HG03442 (cell line): ENCODE measurements at regions not wholly inside any gene's neighbourhood (a gene's known extent, or its start where the extent isn't known, plus 50 kb on each side); places are given as distances from the start of the nearest gene placed in this dataset.

Source experiments
- ATAC-seq: cut with Tn5 transposase; IDR thresholded peaks from one replicate; pipeline ENCODE4 v1.9.1; 2021; ENCODE audit warnings: mild to moderate bottlenecking, moderate library complexity; ENCODE audit not compliant: unreplicated experiment

DNA sequence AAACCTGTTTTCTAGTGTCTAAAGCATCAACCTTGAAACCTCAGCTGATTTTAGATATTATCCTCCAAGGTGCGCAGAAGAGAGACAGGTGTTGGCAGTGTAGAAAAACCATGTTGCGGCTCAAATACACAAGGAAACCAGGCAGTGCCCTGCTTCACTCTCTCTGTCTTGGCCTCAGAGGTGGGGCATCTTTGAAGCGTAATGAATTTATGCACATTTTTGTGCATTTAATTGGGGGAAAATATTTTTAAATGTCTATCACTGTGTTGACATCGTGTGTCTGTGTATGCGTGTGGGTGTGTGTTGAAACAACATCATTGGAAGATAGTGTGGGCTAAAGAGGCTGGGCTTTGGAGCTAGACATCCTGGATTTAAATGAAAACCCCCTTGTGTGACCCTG lies 334.0 kb upstream of the CHD6 start:
- no peak for ATAC-seq

DNA sequence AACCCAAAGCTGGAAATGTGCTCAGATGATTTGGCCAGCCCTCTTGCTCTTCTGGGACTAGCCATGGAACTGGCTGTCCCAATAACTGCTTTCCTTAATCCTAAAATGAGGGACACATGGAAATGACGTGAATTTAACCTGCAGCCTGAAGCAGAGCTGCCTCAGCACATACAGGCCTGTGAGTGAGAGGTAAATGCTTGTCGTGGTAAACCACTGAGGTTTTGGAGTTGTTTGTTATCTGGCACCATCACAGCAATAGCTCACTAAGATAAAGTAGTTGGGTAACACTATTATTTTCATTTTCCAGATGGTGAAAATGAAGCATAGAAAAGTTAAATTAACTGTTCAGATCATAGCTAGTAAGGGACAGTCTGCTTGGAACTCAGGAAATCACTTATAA lies 333.4 kb upstream of the CHD6 start:
- ATAC-seq: no peak

DNA sequence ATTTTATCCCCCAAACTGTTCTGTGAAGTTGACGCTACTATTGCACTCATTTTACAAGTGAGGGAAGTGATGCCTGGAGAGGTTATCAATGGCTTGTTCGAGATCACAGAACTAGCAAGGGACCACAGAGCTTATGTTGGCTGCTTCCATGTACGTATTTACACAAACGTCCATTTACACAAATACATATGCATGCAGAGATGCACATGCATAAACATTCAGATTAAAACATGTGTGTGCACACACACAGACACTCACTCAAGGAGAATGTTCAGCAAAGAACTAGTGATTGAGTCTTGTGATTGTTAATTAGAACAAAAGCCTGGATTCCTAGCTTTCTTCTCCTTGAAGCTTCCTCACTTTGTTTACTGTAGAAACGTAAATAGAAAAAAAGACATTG lies 321.5 kb upstream of the CHD6 start:
- no peak for ATAC-seq

DNA sequence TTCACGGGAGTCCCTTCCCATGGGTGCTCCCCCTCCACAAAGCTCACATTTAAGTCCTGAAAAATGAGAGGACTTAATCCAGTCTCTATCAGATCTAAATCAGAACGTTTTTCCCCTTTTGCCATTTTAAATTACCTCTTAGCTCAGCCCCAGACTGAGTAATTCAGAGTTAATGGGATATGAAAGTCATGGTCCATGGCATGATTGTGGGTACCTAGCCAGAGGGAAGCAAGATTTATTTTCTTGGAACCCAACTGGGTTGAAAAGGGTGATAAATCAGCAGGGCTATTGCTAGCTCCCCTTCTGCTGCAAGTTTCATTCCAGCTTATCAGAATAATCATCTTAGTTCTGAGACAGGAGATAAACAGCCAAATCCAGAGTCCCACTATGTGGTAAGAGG lies 320.2 kb upstream of the CHD6 start:
- ATAC-seq: no peak

DNA sequence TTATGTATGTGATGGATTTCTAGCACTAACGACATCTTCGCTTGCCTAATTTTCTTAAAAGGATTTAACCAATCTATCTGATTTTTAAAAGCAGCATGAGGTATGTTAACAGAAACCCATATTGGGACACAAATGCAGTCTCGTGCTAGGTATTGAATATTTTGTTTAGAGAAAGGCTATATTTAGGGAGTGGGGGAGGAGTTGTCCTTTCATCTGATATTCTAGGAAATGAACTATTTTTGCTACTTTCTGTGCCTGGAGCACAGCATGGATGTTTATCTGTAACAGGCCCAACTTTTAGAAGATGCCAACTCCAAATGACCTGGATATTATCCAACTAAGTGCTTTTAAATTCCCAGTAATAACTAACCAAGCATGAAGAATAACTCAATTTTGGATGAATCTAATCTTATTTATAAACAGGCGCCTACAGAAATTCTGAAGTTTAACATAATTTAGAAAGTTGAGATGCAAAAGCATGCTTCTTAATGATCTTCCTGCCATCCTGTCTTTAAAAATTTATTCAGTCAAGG lies 317.1 kb upstream of the CHD6 start:
- ATAC-seq: no peak

DNA sequence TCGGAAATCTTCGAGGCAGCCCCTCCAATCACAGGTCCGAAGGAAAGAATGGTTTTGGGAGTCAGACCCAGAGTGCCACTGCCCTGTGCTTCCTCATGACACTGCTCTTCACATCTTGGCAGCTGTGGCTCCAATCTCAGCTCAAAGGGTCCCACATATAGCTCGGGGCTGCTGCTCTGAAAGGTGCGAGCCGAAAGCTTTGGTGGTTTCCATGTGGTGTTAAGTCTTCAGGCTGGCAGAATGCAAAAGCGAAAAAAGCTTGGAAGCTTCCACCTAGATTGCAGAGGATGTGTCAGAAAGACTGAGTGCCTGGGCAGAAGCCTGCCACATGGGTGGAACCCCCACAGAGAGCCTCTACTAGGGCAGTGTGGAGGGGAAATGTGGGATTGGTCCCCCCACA lies 314.3 kb upstream of the CHD6 start:
- no peak for ATAC-seq

DNA sequence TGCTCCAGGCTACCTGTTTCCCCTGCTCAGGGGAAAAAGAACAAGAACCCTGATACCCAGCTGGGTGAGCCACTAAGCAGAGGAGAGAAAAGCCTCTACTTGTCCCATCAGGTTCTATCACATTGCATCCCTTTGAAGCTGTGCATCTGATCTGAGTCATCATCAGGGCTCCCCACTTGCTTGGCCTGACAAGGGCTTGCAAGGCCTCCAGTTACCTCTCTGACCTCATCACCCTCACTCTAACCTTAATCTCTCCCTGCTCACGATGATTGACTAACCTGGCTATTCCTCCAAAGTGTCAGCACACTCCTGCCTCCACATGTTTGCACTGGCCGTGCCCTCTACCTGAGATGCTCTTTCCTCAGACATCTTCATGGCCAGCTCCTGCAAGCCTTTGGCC lies 309.5 kb upstream of the CHD6 start:
- no peak for ATAC-seq

DNA sequence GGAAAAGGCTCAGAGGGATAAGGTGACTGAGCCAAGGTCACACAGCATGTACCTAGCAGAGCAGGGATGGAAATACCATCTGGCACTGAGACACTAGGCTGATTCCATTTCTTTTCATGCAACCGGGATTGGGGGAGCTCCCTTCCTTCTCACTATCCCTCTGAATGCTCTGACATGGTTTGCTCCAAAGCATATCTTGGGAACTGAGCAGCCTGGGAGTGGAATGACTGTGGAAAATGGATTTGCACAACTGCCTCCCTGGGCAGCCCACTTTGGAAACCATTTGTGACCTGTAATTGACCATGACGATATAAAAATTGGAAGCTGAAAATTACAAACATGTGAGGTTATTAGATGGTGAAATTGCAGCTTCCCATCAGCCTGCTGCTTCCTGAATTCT lies 309.0 kb upstream of the CHD6 start:
- no peak for ATAC-seq

DNA sequence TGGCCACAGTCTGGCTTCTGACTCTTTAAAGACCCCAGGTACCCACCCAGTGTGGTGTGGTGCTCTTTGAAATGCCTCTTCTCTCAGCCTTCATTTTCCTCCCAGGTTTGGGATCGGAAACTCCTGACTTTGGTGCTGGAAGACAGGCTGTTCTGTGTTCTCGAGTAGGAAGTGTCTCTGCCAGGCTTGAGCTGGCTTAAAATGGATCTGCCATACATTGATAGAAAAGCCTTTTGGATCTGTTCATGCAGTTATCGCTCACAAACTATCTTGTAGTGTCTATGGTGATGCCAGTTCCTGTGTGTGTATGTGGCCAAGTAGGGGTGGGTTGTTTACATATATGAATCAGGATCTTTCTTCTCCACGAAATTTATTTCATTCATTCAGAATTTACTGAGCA lies 307.3 kb upstream of the CHD6 start:
- ATAC-seq: no peak

DNA sequence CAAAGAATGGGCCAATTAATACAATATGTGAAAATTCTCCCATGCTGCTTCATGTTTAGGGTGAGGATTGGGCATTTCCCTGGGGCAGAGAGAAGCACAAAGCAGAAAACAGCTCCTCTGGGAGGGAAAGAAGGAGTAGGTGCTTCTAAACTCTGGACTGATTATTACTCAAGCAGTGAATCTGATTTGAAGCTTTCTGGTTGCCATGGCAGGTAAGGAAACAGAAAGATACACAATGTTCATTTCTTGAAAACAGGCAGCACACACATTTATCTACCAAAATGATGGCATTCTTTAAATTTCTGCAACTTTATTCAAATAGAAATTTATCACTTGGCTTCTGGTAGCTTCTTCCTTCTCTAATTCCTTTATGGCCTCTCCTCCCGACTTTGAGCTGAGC lies 305.4 kb upstream of the CHD6 start:
- no peak for ATAC-seq

DNA sequence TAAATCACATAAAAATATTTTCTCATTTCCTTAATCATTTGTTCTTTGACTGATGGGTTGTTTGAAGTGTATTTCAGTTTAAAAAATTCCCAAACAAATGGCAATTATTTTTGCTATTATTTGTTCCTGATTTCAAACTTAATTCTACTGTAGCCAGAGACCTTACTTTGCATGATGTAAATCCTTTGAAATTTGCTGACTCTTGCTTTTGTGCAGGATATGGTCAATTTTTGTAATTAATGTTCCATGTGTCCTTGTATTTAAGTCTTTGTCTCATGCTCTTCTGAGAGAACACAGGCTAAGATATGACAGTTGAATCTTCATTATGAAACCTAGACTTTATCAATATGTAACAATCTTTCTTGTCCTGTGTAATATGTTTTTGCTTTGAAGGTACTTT lies 295.0 kb upstream of the CHD6 start:
- no peak for ATAC-seq

DNA sequence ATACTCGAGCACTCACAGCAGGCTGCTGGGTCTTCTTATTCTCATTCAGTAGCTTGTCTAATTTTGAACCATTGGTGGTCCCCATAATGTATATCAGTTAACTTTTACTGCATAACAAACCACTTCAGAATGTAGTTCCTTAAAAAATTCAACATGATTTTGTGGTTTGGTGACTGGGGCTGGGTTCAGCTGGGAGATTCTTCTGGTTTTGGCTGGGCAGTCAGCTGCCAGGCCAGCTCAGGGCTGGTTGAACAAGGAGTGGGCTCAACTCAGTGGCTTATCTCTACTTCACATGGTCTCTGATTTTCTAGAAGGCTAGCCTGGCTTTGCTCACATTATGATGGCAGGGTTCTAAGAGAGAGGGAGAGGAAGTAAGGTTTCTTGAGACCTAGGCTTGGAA lies 292.4 kb upstream of the CHD6 start:
- ATAC-seq: no peak

DNA sequence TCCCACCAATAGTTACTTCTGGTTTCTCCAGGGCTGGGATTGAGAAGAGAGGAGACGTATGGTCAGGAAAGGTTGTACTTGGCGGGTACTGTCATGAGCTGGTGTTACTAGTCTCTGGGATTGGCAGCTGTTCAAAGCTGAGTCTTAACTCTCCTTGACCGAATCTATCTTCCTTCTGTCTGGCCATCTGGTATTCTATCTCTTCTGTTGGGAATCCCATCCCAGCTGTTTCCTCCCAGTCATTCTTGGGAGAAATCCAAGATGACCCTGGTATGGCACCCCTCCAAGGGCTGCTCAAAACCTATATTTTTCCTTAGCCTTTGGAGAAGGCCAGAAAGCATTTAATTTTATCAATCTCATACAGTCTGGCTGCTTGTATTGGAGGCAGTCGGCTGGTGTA lies 287.0 kb upstream of the CHD6 start:
- ATAC-seq: no peak

DNA sequence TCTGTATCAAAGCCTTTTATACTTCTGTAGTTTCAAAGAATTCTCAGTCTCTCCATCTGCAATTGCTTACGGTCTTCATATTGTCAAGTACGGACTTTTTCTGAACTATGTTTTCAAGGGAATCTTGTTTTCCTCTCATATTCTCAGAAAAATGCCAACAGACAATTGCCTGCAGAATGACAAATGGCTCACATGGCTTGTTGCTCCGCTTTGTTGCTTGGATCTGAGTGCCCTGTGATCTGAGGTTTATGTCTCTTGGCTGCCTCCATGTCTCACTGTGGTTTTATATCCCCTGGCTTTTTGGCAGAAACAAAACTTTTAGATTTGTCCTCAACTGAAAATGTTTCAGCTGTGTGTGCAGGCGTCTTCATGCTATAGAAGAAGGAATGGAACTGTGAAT lies 285.4 kb upstream of the CHD6 start:
- no peak for ATAC-seq

DNA sequence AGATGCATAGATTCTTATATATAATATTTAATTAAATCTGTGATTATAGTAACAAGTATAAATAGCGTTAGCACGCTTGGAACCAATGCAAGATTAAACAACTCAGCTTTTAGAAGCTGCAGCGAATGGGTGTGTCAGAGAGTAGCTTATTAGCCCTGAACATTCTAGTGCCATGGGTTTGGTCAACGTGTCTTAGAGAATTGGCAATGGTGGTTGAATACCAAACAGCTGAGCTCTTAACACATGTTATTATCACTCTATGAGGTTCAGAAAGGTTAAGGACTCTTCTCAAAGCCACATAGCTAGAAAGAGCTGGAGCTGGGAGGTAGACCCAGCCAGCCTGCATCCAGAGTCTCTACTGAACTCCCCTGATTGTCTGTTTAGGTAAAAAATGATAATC lies 284.2 kb upstream of the CHD6 start:
- ATAC-seq: no peak

DNA sequence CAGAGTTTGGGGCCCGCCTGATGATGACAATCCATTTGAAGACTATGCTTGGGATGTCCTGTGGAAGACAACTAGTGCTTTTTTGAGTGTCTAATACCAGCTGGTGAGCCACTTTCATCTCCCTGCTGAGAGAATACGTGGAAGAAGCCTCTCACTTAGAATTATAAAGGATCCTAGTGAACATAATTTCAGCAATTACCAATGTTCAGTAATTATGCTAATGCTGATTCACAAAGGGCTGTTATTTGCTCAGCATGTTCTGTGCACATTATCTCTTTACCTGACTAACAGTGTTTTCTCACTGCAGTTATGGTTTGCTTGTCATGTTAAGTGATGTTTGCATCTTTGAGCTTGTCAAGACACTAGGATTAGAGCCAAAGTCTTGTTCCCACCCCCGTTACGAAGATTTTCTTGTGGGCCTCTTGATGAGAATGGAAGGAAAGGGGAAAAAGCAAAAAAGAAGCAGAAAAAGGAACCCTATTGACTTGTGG lies 282.1 kb upstream of the CHD6 start:
- no peak for ATAC-seq

DNA sequence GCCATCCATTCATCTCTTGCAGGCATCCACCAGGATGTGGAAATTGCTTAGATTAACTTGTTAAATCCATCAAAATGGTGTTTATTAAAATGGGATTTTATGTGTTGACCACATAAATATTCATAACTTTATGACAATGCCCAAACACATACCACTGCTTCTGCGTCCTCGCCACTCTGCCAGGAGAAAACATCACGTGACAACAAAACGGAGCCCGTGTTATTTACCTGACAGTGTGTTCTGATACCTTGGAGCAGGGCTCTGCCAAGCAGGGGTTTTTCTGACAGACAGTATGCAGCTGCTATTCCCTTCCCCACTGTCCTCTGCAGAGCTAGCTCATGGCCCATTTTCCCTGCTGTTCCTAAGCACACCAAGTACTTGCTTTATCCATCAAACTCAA lies 279.5 kb upstream of the CHD6 start:
- ATAC-seq: no peak

DNA sequence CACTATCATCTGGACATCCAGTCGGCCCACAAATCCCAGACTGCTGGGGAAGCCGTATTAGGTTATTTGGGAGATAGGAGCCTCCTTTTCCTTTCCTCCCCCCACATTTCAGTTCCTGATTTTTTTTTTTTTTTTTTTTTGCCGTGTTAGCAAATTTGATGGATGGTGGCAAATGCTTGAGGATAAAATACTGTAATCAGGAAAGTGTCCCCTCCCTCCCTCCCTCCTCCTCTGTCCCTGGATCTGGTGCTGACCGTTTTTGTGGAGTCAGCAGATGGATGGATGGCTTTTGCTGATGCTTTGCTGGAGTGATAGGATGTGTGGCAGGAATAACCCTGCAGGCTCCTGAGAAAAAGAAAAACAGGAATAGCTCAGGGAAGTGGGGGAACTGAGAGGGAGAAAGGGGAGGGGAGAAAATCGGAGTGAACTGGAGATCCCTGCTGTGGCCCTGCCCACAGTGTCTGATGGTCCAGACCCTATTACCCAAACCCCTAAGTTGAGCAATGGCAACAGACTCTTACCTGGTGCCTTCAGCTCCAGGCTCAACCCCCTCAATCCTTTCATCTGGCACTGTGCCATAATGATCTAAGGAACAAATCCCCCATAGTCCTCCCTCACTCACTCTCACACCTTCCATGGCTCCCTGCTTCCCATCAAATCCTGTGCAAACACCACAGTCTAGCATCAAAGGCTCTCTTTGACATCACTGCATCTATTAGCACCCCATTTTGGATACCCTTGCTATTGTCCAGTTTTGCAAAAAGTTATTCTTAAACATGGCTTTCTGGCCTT lies 277.3 kb upstream of the CHD6 start:
- no peak for ATAC-seq

DNA sequence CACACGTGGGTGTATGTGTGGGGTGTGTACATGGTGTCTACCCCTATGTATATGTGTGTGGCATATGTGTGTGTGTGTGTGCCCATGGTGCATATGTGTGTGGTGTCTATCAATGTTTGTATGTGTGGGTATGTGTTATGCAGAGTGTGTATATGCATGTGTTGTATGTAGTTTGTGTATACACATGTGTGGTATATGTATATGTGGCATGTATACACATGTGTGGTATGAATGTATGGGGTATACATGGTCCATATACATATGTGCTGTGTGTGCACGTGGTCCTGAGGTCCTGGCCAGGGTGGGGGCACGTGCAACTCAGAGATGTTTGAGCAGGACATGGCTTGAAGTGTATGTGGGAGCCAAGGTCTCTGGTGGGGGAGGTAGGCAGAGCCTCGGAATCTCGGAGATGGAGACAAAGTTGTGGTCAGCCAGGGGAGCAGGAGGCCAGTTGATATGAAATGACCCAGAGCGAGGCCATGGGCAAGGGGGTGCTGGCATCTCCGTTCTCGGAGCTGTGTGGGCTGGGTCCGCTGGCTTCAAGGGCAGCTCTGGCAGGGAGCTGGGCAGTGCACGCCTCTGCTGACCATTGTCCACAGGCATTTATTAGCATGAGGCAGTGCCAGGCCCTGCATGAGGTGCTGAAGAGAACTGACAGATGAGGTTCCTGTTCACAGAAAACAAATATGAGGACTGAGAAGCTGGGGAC lies 276.2 kb upstream of the CHD6 start:
- no peak for ATAC-seq

DNA sequence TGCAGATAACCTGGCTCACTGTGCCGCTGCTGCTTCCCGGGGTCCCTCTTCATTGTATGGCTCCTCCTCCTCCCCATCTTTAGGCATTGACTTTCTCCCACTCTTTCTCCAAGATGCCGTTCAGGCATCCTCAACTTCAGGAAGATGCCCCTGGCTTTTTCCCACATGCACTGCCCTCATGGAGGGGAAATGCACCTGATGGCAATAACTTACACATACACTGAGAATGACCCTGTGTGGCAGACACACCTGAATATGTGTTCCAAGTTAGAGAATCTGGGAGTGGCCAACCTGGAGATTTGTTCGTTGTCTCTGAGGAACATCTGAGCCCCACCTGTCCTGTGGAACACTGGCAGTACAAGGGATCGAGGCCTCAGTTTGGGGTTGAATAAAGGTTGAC lies 273.9 kb upstream of the CHD6 start:
- no peak for ATAC-seq

DNA sequence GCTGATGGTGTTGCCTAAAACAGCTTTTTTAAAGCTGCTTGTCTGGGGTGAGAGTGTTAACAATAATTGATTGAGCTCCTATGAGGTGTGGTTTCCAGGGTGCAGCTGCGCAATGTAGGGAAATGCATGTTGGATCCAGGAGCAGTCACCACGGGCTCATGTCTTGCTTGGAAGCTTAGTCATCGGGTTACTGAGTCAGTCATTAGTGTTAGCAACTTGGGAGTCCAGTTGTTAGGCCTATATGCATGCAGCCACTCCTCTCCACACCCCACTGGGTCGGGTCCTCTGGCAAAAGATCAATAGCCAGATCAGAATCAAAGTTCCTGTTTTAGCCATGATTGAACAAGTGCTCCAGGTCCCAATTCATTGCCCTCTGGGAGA lies 271.7 kb upstream of the CHD6 start:
- ATAC-seq: no peak

DNA sequence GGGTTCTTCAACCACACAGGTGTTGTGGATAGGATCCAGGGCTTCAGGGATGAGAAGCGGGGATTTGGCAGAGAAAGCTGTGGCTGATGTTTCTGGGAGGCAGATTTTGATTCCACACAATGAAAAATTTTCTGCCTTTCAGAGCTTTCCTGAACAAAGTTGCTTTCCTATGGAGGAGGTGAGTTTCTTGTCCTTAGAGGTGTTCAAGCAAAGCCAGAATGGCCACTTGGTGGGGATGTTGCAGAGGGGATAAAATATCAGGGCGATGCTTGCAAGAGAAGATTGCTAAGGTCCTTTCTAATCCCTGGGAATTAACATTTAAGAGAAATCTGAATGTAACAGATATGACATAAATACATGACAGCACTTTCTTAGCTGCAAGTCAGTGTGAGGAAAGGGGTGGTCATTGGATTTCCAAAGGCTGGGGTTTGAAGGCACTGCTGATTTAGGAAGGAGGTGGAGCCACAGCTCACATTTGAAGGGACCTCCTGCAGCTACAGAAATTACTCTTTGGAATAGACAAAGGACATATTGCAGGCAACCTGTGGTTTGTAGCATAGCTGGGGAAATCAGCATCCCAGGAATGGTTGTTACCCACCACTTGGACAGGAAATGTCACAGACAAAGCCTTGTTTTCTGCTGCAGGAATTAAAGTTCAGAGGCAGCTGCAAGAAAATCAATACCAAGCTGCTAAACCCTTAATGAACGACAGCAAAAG lies 271.1 kb upstream of the CHD6 start:
- ATAC-seq: no peak
